SK-N-SH (cell line): ENCODE measurements at regions not wholly inside any gene's neighbourhood (a gene's known extent, or its start where the extent isn't known, plus 50 kb on each side); places are given as distances from the start of the nearest gene placed in this dataset.

ENCODE experiments used
- CTCF ChIA-PET: fragments of 300-600, 350-600 bp; formaldehyde crosslinking; extraction: SDS; loops from one replicate; lab custom pipeline; 2021; lab: Yijun Ruan, JAX
- POLR2A ChIA-PET: fragments of 350-600 bp; sonication (Branson Sonifier 250); formaldehyde crosslinking; extraction: SDS; loops from one replicate; lab custom pipeline; 2020; ENCODE audit warnings: antibody characterized with exemption, inconsistent platforms; lab: Yijun Ruan, JAX
- DNase-seq: peaks from one replicate; pipeline ENCODE4 v3.0.0; 2012
- H2AFZ ChIP-seq: fragments of 200-600 bp; sonication (generic); 2 replicates; pipeline ENCODE4 v1.8.1; 2016; ENCODE audit warnings: antibody characterized with exemption, mild to moderate bottlenecking, low read depth
- H3F3A ChIP-seq: fragments of 200-600 bp; sonication (generic); replicated peaks from 2 replicates; pipeline ENCODE3; 2016; ENCODE audit warnings: antibody characterized with exemption, mild to moderate bottlenecking; ENCODE audit not compliant: insufficient read depth
- H3K27ac ChIP-seq, 2 experiments: fragments of 200-500 bp in 1 of 2; fragments of 200-600 bp in 1 of 2; sonication (Bioruptor generic) in 1 of 2; sonication (generic), shearing (Covaris generic) in 1 of 2; 2 replicates each; pipeline versions ENCODE4 v1.5.1 to v1.6.1; 2014 to 2016; ENCODE audit warnings: low read depth in 2 of 2, inconsistent platforms in 1 of 2, low read length in 1 of 2, mild to moderate bottlenecking in 1 of 2, mixed read lengths in 1 of 2
- H3K27me3 ChIP-seq: fragments of 200-600 bp; sonication (generic), shearing (Covaris generic); 2 replicates; pipeline ENCODE4 v1.6.1; 2016; ENCODE audit warnings: mixed run types; ENCODE audit not compliant: insufficient read depth
- H3K36me3 ChIP-seq, 2 experiments: fragments of 200-500 bp in 1 of 2; fragments of 200-600 bp in 1 of 2; sonication (Bioruptor generic) in 1 of 2; sonication (generic) in 1 of 2; replicated peaks in 1 of 2; 2 replicates each; pipeline versions ENCODE3 to v1.5.1; 2014 to 2016; ENCODE audit warnings: low read length in 1 of 2, mild to moderate bottlenecking in 1 of 2; ENCODE audit not compliant: insufficient read depth in 2 of 2, control insufficient read depth in 1 of 2
- H3K4me1 ChIP-seq, 2 experiments: fragments of 200-500 bp in 1 of 2; fragments of 200-600 bp in 1 of 2; sonication (Bioruptor generic) in 1 of 2; sonication (generic), shearing (Covaris generic) in 1 of 2; 2 replicates each; pipeline versions ENCODE4 v1.5.1 to v1.6.1; 2014 to 2016; ENCODE audit warnings: low read depth in 1 of 2, low read length in 1 of 2, mixed run types in 1 of 2; ENCODE audit not compliant: insufficient read depth in 2 of 2, control insufficient read depth in 1 of 2
- H3K4me2 ChIP-seq: fragments of 200-600 bp; sonication (generic), shearing (Covaris generic); 2 replicates; pipeline ENCODE4 v1.6.1; 2017; ENCODE audit warnings: mixed run types
- H3K4me3 ChIP-seq, 2 experiments: fragments of 200-500 bp in 1 of 2; fragments of 200-600 bp in 1 of 2; sonication (Bioruptor generic) in 1 of 2; sonication (generic), shearing (Covaris generic) in 1 of 2; 2 replicates each; pipeline versions ENCODE4 v1.5.1 to v1.8.1; 2014 to 2016; ENCODE audit warnings: low read depth in 2 of 2, inconsistent platforms in 1 of 2, low read length in 1 of 2, mild to moderate bottlenecking in 1 of 2, mixed read lengths in 1 of 2, moderate library complexity in 1 of 2
- H3K79me2 ChIP-seq: fragments of 200-600 bp; sonication (generic); 2 replicates; pipeline ENCODE4 v1.8.1; 2017; ENCODE audit warnings: mild to moderate bottlenecking; ENCODE audit not compliant: insufficient read depth
- H3K9ac ChIP-seq: fragments of 200-600 bp; sonication (generic); 2 replicates; pipeline ENCODE4 v1.6.1; 2017; ENCODE audit warnings: mixed run types
- H3K9me2 ChIP-seq: fragments of 200-600 bp; sonication (generic); 2 replicates; pipeline ENCODE4 v1.6.1; 2017; ENCODE audit warnings: mixed run types
- H3K9me3 ChIP-seq: fragments of 200-600 bp; sonication (generic); 2 replicates; pipeline ENCODE4 v1.6.1; 2017; ENCODE audit warnings: mixed run types, mild to moderate bottlenecking, moderate library complexity
- H4K20me1 ChIP-seq: fragments of 200-600 bp; sonication (generic); 2 replicates; pipeline ENCODE4 v1.6.1; 2017; ENCODE audit warnings: mild to moderate bottlenecking, mixed run types; ENCODE audit not compliant: insufficient read depth
- EP300 ChIP-seq, 2 experiments: IDR thresholded peaks; 2 replicates each; pipeline versions ENCODE4 v1.4.0 to v1.6.1; 2012; ENCODE audit warnings: borderline replicate concordance in 1 of 2, low read depth in 1 of 2, low read length in 1 of 2
- EZH2phosphoT487 ChIP-seq: fragments of 200-600 bp; sonication (generic); IDR thresholded peaks from 2 replicates; pipeline ENCODE4 v1.6.1; 2017; ENCODE audit warnings: low read depth, mixed run types, mild to moderate bottlenecking, antibody characterized with exemption, moderate library complexity, borderline replicate concordance
- FOXJ3 ChIP-seq: sonication (generic); formaldehyde crosslinking; IDR thresholded peaks from 2 replicates; pipeline ENCODE4 v1.5.1; 2020; ENCODE audit warnings: mild to moderate bottlenecking, missing genetic modification reagents
- FOXM1 ChIP-seq: IDR thresholded peaks from 2 replicates; pipeline ENCODE4 v1.4.0; 2012; ENCODE audit warnings: low read depth, mild to moderate bottlenecking
- GABPA ChIP-seq: IDR thresholded peaks from 2 replicates; pipeline ENCODE4 v1.4.0; 2012; ENCODE audit warnings: low read depth, mild to moderate bottlenecking
- JUND ChIP-seq: IDR thresholded peaks from 2 replicates; pipeline ENCODE4 v1.4.0; 2012
- MAX ChIP-seq: IDR thresholded peaks from 2 replicates; pipeline ENCODE4 v1.4.0; 2012; ENCODE audit warnings: low read depth
- MXI1 ChIP-seq: IDR thresholded peaks from 2 replicates; pipeline ENCODE4 v1.6.1; 2012; ENCODE audit warnings: mild to moderate bottlenecking, low read depth, low read length, improper control_type of control experiment
- NFIC ChIP-seq: IDR thresholded peaks from 2 replicates; pipeline ENCODE4 v1.4.0; 2012; ENCODE audit warnings: borderline replicate concordance
- NRF1 ChIP-seq: IDR thresholded peaks from 2 replicates; pipeline ENCODE4 v1.6.1; 2012; ENCODE audit warnings: low read depth, mild to moderate bottlenecking, low read length
- PBX3 ChIP-seq: IDR thresholded peaks from 2 replicates; pipeline ENCODE4; 2012
- RFX5 ChIP-seq: IDR thresholded peaks from 2 replicates; pipeline ENCODE4 v1.6.1; 2012; ENCODE audit warnings: mild to moderate bottlenecking, improper control_type of control experiment, low read length
- RXRA ChIP-seq: IDR thresholded peaks from 2 replicates; pipeline ENCODE4 v1.4.0; 2012; ENCODE audit warnings: low read depth, mild to moderate bottlenecking, borderline replicate concordance
- SIN3A ChIP-seq: IDR thresholded peaks from 2 replicates; pipeline ENCODE4 v1.6.1; 2012; ENCODE audit warnings: low read depth, mild to moderate bottlenecking, low read length, moderate library complexity, borderline replicate concordance
- SMC3 ChIP-seq: IDR thresholded peaks from 2 replicates; pipeline ENCODE4 v1.6.1; 2012; ENCODE audit warnings: low read depth, low read length, improper control_type of control experiment
- TAF1 ChIP-seq: IDR thresholded peaks from 2 replicates; pipeline ENCODE4 v1.6.1; 2012; ENCODE audit warnings: low read depth, mild to moderate bottlenecking, low read length, moderate library complexity, borderline replicate concordance
- TEAD4 ChIP-seq: IDR thresholded peaks from 2 replicates; pipeline ENCODE4 v1.4.0; 2012; ENCODE audit warnings: mild to moderate bottlenecking, borderline replicate concordance; ENCODE audit not compliant: insufficient read depth
- ZBTB33 ChIP-seq: IDR thresholded peaks from 2 replicates; pipeline ENCODE4 v1.4.0; 2012; ENCODE audit warnings: low read depth, borderline replicate concordance
- WGBS: methylation state at CpG from one replicate; pipeline ENCODE4 v1.1.6; 2017; ENCODE audit warnings: low lambda C conversion rate; 5-methylcytosine and 5-hydroxymethylcytosine counted together
- TF ChIP-seq, protein P1 (sequence below): IDR thresholded peaks from 2 replicates; pipeline ENCODE4 v1.4.0; 2012; ENCODE audit warnings: low read depth, borderline replicate concordance

DNA sequence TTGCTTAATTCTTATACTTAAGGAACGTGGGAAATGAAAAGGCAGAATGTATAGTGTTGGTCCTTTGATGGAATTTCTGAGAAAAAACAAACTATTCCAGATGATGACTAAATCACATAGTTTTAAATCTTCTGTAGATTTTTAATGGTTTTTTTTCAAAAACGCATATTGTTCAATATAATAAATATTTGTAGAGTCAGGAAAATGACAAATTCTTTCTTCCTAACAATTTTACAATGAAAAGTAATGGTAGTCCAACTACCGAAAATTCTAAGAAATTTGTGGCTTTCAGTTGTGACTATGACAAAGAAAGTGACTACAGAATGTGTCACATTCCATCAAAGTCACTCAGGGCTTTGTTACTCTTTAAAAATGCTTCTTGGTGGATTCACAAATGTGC lies 164.8 kb upstream of the PITX2 start:
- POLR2A ChIA-PET = no interaction called here
- no peak overlapping the region for H2AFZ ChIP-seq
- H3K9me3 ChIP-seq = no peaks in the 10 kb centered on the region
- H3K9me2 ChIP-seq = no peaks in the 10 kb centered on the region; the same call in 1 of the 2 replicates
- CTCF ChIA-PET = no interaction called here
- under 1% methylated on average over 3 of the region's 3 CpGs for WGBS
- no peak overlapping the region for H3K4me3 ChIP-seq
- H3K36me3 ChIP-seq = no peaks in the 10 kb centered on the region
- no peaks in the 10 kb centered on the region for H3F3A ChIP-seq
- H3K4me1 ChIP-seq = no peaks in the 10 kb centered on the region
- no peak overlapping the region for H3K27ac ChIP-seq
- TF ChIP-seq NFIC (no peak), SMC3 (no peak), ZBTB33 (no peak), EP300 (IDR thresholded peaks at IDR 0.05; ENCODE audit: borderline replicate concordance in 1 of 2, low read depth in 1 of 2, low read length in 1 of 2) (no peak), MXI1 (no peak), MAX (no peak), TAF1 (no peak), TEAD4 (no peak), SIN3A (no peak), FOXJ3 (CRISPR knock-in tag) (no peak), RFX5 (no peak), JUND (no peak), GABPA (no peak), FOXM1 (no peak), PBX3 (no peak), RXRA (no peak), NRF1 (no peak), EZH2phosphoT487 (no peak)
- TF ChIP-seq, protein P1, sequence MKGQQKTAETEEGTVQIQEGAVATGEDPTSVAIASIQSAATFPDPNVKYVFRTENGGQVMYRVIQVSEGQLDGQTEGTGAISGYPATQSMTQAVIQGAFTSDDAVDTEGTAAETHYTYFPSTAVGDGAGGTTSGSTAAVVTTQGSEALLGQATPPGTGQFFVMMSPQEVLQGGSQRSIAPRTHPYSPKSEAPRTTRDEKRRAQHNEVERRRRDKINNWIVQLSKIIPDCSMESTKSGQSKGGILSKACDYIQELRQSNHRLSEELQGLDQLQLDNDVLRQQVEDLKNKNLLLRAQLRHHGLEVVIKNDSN = no peak
- TF ChIP-seq, all 33 proteins: peak for 0
- Histone ChIP-seq H3K4me2 (no peak overlapping the region), H3K79me2 (no peaks in the 10 kb centered on the region), H3K9ac (no peak overlapping the region), H3K27me3 (no peaks in the 10 kb centered on the region; the same call in 1 of the 2 replicates), H4K20me1 (no peaks in the 10 kb centered on the region)
- DNase-seq = no peak
